ENCODE measurements at regions not wholly inside any gene's neighbourhood (a gene's known extent, or its start where the extent isn't known, plus 50 kb on each side); places are given as distances from the start of the nearest gene placed in this dataset.

GRCh38 chr14:28381656-28382055, 384.9 kb upstream of the FOXG1 start (continued):
- TF ChIP-seq ZNF777 (tag by site-specific recombination; IDR thresholded peaks at IDR 0.05; ENCODE audit: borderline replicate concordance) = no peak
- no peak for TF ChIP-seq ZBTB11 (tag by site-specific recombination; conservative IDR thresholded peaks at IDR 0.05; ENCODE audit: low read depth)
- no peak for TF ChIP-seq ZNF645 (tag by site-specific recombination; IDR thresholded peaks at IDR 0.05)

GRCh38 chr14:28382444-28383190, 384.0 kb upstream of the FOXG1 start:
- ChIA-PET POLR2A (no interaction called here), CTCF (no interaction called here)
- TF ChIP-seq ZNF354C (tag by site-specific recombination; IDR thresholded peaks at IDR 0.05; ENCODE audit: borderline replicate concordance, low read depth) = no peak
- no peak for TF ChIP-seq ZNF514 (tag by site-specific recombination; IDR thresholded peaks at IDR 0.05)
- no peak for TF ChIP-seq ZNF561 (tag by site-specific recombination; IDR thresholded peaks at IDR 0.05; ENCODE audit: borderline replicate concordance)
- no peak for TF ChIP-seq MZF1 (tag by site-specific recombination; IDR thresholded peaks at IDR 0.05; ENCODE audit: borderline replicate concordance)
- TF ChIP-seq ZNF132 (tag by site-specific recombination; IDR thresholded peaks at IDR 0.05; ENCODE audit: borderline replicate concordance) = no peak
- TF ChIP-seq ZNF610 (tag by site-specific recombination; IDR thresholded peaks at IDR 0.05; ENCODE audit: borderline replicate concordance) = no peak
- TF ChIP-seq ZNF280D (tag by site-specific recombination; IDR thresholded peaks at IDR 0.05) = no peak
- TF ChIP-seq SCRT2 (tag by site-specific recombination; IDR thresholded peaks at IDR 0.05) = no peak
- no peak for TF ChIP-seq ZNF776 (tag by site-specific recombination; IDR thresholded peaks at IDR 0.05; ENCODE audit: borderline replicate concordance)
- TF ChIP-seq RBAK (tag by site-specific recombination; IDR thresholded peaks at IDR 0.05) = no peak
- no peak for TF ChIP-seq FEZF1 (tag by site-specific recombination; IDR thresholded peaks at IDR 0.05)
- no peak for TF ChIP-seq ZNF16 (tag by site-specific recombination; IDR thresholded peaks at IDR 0.05; ENCODE audit: low read depth)
- TF ChIP-seq KLF9 (tag by site-specific recombination; IDR thresholded peaks at IDR 0.05; ENCODE audit: low read depth) = no peak
- Histone ChIP-seq H3K27ac (ENCODE audit: extremely low read depth, low read depth, low read length) (no peak overlapping the region), H3K36me3 (ENCODE audit: control insufficient read depth in 2 of 2, insufficient read depth in 1 of 2, low read length in 2 of 2) (no peaks in the 10 kb centered on the region), H3K4me3 (ENCODE audit: low read depth, low read length) (no peak overlapping the region), H3K4me1 (ENCODE audit: control insufficient read depth, insufficient read depth, low read length) (no peaks in the 10 kb centered on the region), H3K9me3 (ENCODE audit: control insufficient read depth, insufficient read depth, low read depth, low read length) (no peaks in the 10 kb centered on the region)

Measured in HEK293 (cell line).